Lung (tissue), 11 donors: ENCODE measurements at regions not wholly inside any gene's neighbourhood (a gene's known extent, or its start where the extent isn't known, plus 50 kb on each side); places are given as distances from the start of the nearest gene placed in this dataset.

Experiments
- ATAC-seq: fragments of 200-7000 bp; cut with Tn5 transposase; one replicate; pipeline ENCODE4 v1.9.1; 2020; ENCODE audit warnings: moderate number of reproducible peaks; ENCODE audit not compliant: insufficient read depth, low FRiP score
- DNase-seq, 3 donors: peaks; one replicate each; pipeline ENCODE4 v3.0.0-alpha.2; 2013 to 2017
- H3K27ac ChIP-seq, 2 donors: one replicate each; pipeline ENCODE4 v1.5.1; 2013; ENCODE audit warnings: mild to moderate bottlenecking in 2 of 2, moderate library complexity in 2 of 2, control low read depth in 1 of 2, inconsistent platforms in 1 of 2, low read depth in 1 of 2, low read length in 1 of 2
- H3K27me3 ChIP-seq, 3 donors: one replicate each; pipeline ENCODE4 v1.5.1; 2013; ENCODE audit warnings: low read length in 2 of 3; ENCODE audit not compliant: control insufficient read depth in 3 of 3, insufficient read depth in 3 of 3
- H3K36me3 ChIP-seq, 4 donors: one replicate each; pipeline ENCODE4 v1.5.1; 2013; ENCODE audit warnings: low read length in 4 of 4, mild to moderate bottlenecking in 1 of 4, moderate library complexity in 1 of 4; ENCODE audit not compliant: control insufficient read depth in 4 of 4, insufficient read depth in 4 of 4
- H3K4me1 ChIP-seq, 5 donors: one replicate each; pipeline ENCODE4 v1.5.1; 2013; ENCODE audit warnings: low read length in 5 of 5, mild to moderate bottlenecking in 2 of 5, moderate library complexity in 1 of 5; ENCODE audit not compliant: control insufficient read depth in 5 of 5, insufficient read depth in 5 of 5
- H3K4me3 ChIP-seq: one replicate; pipeline ENCODE4 v1.5.1; 2013; ENCODE audit warnings: mild to moderate bottlenecking, control low read depth, moderate library complexity
- H3K9ac ChIP-seq, 2 donors: one replicate each; pipeline ENCODE4 v1.5.1; 2013; ENCODE audit warnings: low read length in 2 of 2, control low read depth in 1 of 2; ENCODE audit not compliant: insufficient read depth in 1 of 2
- H3K9me3 ChIP-seq, 4 donors: one replicate each; pipeline ENCODE4 v1.5.1; 2013; ENCODE audit warnings: low read length in 3 of 4, mild to moderate bottlenecking in 1 of 4, moderate library complexity in 1 of 4; ENCODE audit not compliant: control insufficient read depth in 4 of 4, insufficient read depth in 3 of 4
- CTCF ChIP-seq: IDR thresholded peaks from 2 replicates; pipeline ENCODE4 v1.5.1; 2012; ENCODE audit warnings: mild to moderate bottlenecking; ENCODE audit errors: control extremely low read depth, extremely low read depth
- WGBS, 2 donors: extraction: QIAGEN DNeasy Blood & Tissue Kit; methylation state at CpG; one replicate each; pipeline ENCODE4 v1.1.7; 2013; 5-methylcytosine and 5-hydroxymethylcytosine counted together
- donor health status: control.
- donor health status: control.
- donor health status: Bipolar disorder and iron deficiency.
- donor health status: healthy.
- donor health status: DM: yes; HTN: yes; CAD: no.

GRCh38 chr7:121795736-121796135 is 77.2 kb upstream of the PTPRZ1 start:
- Histone ChIP-seq H3K4me1 (peaks cover 0 to 30% (median 4%) of the 10 kb centered on the region in 5 donors), H3K9ac (no peak overlapping the region)
- 85 to 90% methylated on average over 2 of the region's 2 CpGs for WGBS, 2 donors

GRCh38 chr7:121793716-121794115 is 79.2 kb upstream of the PTPRZ1 start:
- ATAC-seq, result no peak
- DNase-seq, result no peak
- Histone ChIP-seq H3K4me3 (no peak overlapping the region), H3K9ac (no peak overlapping the region), H3K9me3 (no peaks in the 10 kb centered on the region), H3K36me3 (no peaks in the 10 kb centered on the region), H3K27ac (no peak overlapping the region), H3K4me1 (peaks cover 0 to 18% (median 0%) of the 10 kb centered on the region in 5 donors), H3K27me3 (no peaks in the 10 kb centered on the region)
- WGBS, 2 donors, result 51 to 81% methylated on average over 5 of the region's 5 CpGs
- no peak for TF ChIP-seq CTCF

More at GRCh38 chr7:121795736-121796135, 77.2 kb upstream of the PTPRZ1 start:
- DNase-seq (no peak), ATAC-seq (no peak)
- Histone ChIP-seq H3K9me3 (no peaks in the 10 kb centered on the region), H3K36me3 (no peaks in the 10 kb centered on the region), H3K4me3 (no peak overlapping the region), H3K27ac (no peak overlapping the region), H3K27me3 (no peaks in the 10 kb centered on the region)
- TF ChIP-seq CTCF, result no peak

- Histone ChIP-seq H3K4me3 (no peak overlapping the region), H3K4me1 (peaks cover 0 to 3% (median 0%) of the 10 kb centered on the region in 5 donors), H3K27ac (no peak overlapping the region), H3K36me3 (no peaks in the 10 kb centered on the region), H3K27me3 (no peaks in the 10 kb centered on the region), H3K9ac (no peak overlapping the region), H3K9me3 (no peaks in the 10 kb centered on the region)
- ATAC-seq (no peak), DNase-seq (no peak)
- WGBS, 2 donors, result 51 to 79% methylated on average over 2 to 3 of the region's 3 CpGs
- TF ChIP-seq CTCF, result no peak
These were observed 95.3 kb upstream of the PTPRZ1 start for GRCh38 chr7:121777672-121778071.

- ATAC-seq, result no peak
- DNase-seq, result no peak
- Histone ChIP-seq H3K9me3 (no peaks in the 10 kb centered on the region), H3K36me3 (no peaks in the 10 kb centered on the region), H3K9ac (no peak overlapping the region), H3K4me3 (no peak overlapping the region), H3K4me1 (peaks cover 0 to 3% (median 0%) of the 10 kb centered on the region in 5 donors), H3K27me3 (no peaks in the 10 kb centered on the region), H3K27ac (no peak overlapping the region)
- 74 to 81% methylated on average over 3 of the region's 3 CpGs for WGBS, 2 donors
- TF ChIP-seq CTCF, result no peak
These were observed 98.4 kb upstream of the PTPRZ1 start for GRCh38 chr7:121774563-121774962.
